ENCODE measurements at regions not wholly inside any gene's neighbourhood (a gene's known extent, or its start where the extent isn't known, plus 50 kb on each side); places are given as distances from the start of the nearest gene placed in this dataset.

- TF ChIP-seq, protein P1, sequence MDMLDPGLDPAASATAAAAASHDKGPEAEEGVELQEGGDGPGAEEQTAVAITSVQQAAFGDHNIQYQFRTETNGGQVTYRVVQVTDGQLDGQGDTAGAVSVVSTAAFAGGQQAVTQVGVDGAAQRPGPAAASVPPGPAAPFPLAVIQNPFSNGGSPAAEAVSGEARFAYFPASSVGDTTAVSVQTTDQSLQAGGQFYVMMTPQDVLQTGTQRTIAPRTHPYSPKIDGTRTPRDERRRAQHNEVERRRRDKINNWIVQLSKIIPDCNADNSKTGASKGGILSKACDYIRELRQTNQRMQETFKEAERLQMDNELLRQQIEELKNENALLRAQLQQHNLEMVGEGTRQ (IDR thresholded peaks at IDR 0.05; ENCODE audit: low read length), result no peak
- TF ChIP-seq BACH1 (IDR thresholded peaks at IDR 0.05; ENCODE audit: low read length) (no peak), RBBP5 (IDR thresholded peaks at IDR 0.05; ENCODE audit: borderline replicate concordance, low read depth, low read length) (no peak), HDAC2 (IDR thresholded peaks at IDR 0.05; ENCODE audit: borderline replicate concordance in 1 of 2, low read depth in 2 of 2, low read length in 2 of 2) (no peak)
Measured at GRCh38 chr22:22037229-22037628, 54.6 kb upstream of the TOP3B start (continued).
